Astrocyte of the spinal cord (primary cell): ENCODE measurements at regions not wholly inside any gene's neighbourhood (a gene's known extent, or its start where the extent isn't known, plus 50 kb on each side); places are given as distances from the start of the nearest gene placed in this dataset.

ENCODE experiments used
- DNase-seq: peaks from one replicate; pipeline ENCODE4 v3.0.0; 2011; ENCODE audit warnings: low read depth, low spot score
- H3K4me3 ChIP-seq: 2 replicates; pipeline ENCODE4 v1.5.1; 2011; ENCODE audit warnings: low read depth, mild to moderate bottlenecking, low read length, moderate library complexity
- CTCF ChIP-seq: IDR thresholded peaks from 2 replicates; pipeline ENCODE4 v1.5.1; 2012; ENCODE audit warnings: low read depth, mild to moderate bottlenecking, low read length, inconsistent platforms
- in situ Hi-C: cut with HindIII; loops from 2 replicates; pipeline ENCODE4 v1.10.0; 2017; ENCODE audit warnings: low sequenced_read_pairs

- DNase-seq = no peak
- no peak overlapping the region for H3K4me3 ChIP-seq
- in situ Hi-C loops = no loop called here
- no peak for TF ChIP-seq CTCF
Measured at GRCh38 chr17:6233856-6234255, 163.7 kb downstream of the WSCD1 start.

- no peak for TF ChIP-seq CTCF
- no peak for DNase-seq
- H3K4me3 ChIP-seq = no peak overlapping the region
- in situ Hi-C loops = no loop called here
Measured at GRCh38 chr17:6233339-6233738, 163.2 kb downstream of the WSCD1 start.

- in situ Hi-C loops = no loop called here
- no peak overlapping the region for H3K4me3 ChIP-seq
- no peak for DNase-seq
- TF ChIP-seq CTCF = no peak
Measured at GRCh38 chr17:6232732-6233101, 162.5 kb downstream of the WSCD1 start.

GRCh38 chr17:6231886-6232731, 161.9 kb downstream of the WSCD1 start:
- no peak overlapping the region for H3K4me3 ChIP-seq
- TF ChIP-seq CTCF = no peak
- DNase-seq = peak; percentile 66
- in situ Hi-C loops = no loop called here

GRCh38 chr17:6231465-6231864, 161.3 kb downstream of the WSCD1 start:
- no peak for TF ChIP-seq CTCF
- no peak for DNase-seq
- H3K4me3 ChIP-seq = no peak overlapping the region
- in situ Hi-C loops = no loop called here

GRCh38 chr17:6218333-6218732, 148.2 kb downstream of the WSCD1 start:
- in situ Hi-C loops = no loop called here
- H3K4me3 ChIP-seq = no peak overlapping the region
- no peak for TF ChIP-seq CTCF
- no peak for DNase-seq
